PC-3 (cell line): ENCODE measurements at regions not wholly inside any gene's neighbourhood (a gene's known extent, or its start where the extent isn't known, plus 50 kb on each side); places are given as distances from the start of the nearest gene placed in this dataset.

Source experiments
- CTCF ChIP-seq: fragments of 300-600 bp; sonication (generic); conservative IDR thresholded peaks from 2 replicates; pipeline ENCODE4 v1.5.1; 2017; ENCODE audit warnings: antibody characterized with exemption, low read depth, mild to moderate bottlenecking, low read length
- EZH2phosphoT487 ChIP-seq: fragments of 300-600 bp; sonication (generic); IDR thresholded peaks from 2 replicates; pipeline ENCODE4 v1.6.1; 2018; ENCODE audit warnings: mild to moderate bottlenecking, antibody characterized with exemption, low read length, borderline replicate concordance

GRCh38 chr11:71322861-71323582 is 70.6 kb upstream of the SHANK2 start:
- no peak for TF ChIP-seq CTCF
- TF ChIP-seq EZH2phosphoT487 = no peak
